H1 (cell line): ENCODE measurements at regions not wholly inside any gene's neighbourhood (a gene's known extent, or its start where the extent isn't known, plus 50 kb on each side); places are given as distances from the start of the nearest gene placed in this dataset.

Experiments
- CTCF ChIA-PET: fragments of 300-600 bp; sonication (Branson Sonifier 250); formaldehyde crosslinking; loops from one replicate; lab custom pipeline; 2021; ENCODE audit not compliant: partially characterized antibody; lab: Charles Lee
- POLR2A ChIA-PET: fragments of 300-600 bp; sonication (Branson Sonifier 250); formaldehyde crosslinking; loops from one replicate; lab custom pipeline; 2021; ENCODE audit warnings: inconsistent platforms; ENCODE audit not compliant: partially characterized antibody; lab: Charles Lee
- DNase-seq, 2 experiments: peaks; one replicate each; pipeline versions ENCODE4 v3.0.0 to v3.0.0-alpha.2; 2010 to 2022; ENCODE audit warnings: low spot score in 2 of 2, low read depth in 1 of 2, mixed read lengths in 1 of 2
- FAIRE-seq: peaks from 2 replicates; lab custom pipeline; 2011; peaks lifted over from hg19 to GRCh38; lab: Jason Lieb, UNC
- H2AFZ ChIP-seq: 2 replicates; pipeline ENCODE4 v1.8.1; 2012; ENCODE audit warnings: low read length, inconsistent platforms
- H2AK5ac ChIP-seq: 2 replicates; pipeline ENCODE4 v1.6.1; 2013; ENCODE audit warnings: low read depth, low read length
- H2BK120ac ChIP-seq: replicated peaks from 2 replicates; pipeline ENCODE3; 2013; ENCODE audit warnings: low read depth, low read length, inconsistent platforms
- H2BK12ac ChIP-seq: 2 replicates; pipeline ENCODE4 v1.6.1; 2013; ENCODE audit warnings: low read depth, low read length
- H2BK15ac ChIP-seq: 2 replicates; pipeline ENCODE4 v1.6.1; 2013; ENCODE audit warnings: low read length
- H2BK20ac ChIP-seq: 2 replicates; pipeline ENCODE4 v1.6.1; 2013; ENCODE audit warnings: low read length
- H2BK5ac ChIP-seq: 2 replicates; pipeline ENCODE4 v1.6.1; 2013; ENCODE audit warnings: low read depth, low read length
- H3K14ac ChIP-seq: 2 replicates; pipeline ENCODE4 v1.6.1; 2013; ENCODE audit warnings: inconsistent platforms; ENCODE audit not compliant: insufficient read length
- H3K18ac ChIP-seq: 2 replicates; pipeline ENCODE4 v1.6.1; 2013; ENCODE audit warnings: low read length; ENCODE audit errors: extremely low read depth
- H3K23ac ChIP-seq: 2 replicates; pipeline ENCODE4 v1.6.1; 2013; ENCODE audit warnings: inconsistent platforms; ENCODE audit not compliant: insufficient read length
- H3K23me2 ChIP-seq: 2 replicates; pipeline ENCODE4 v1.6.1; 2013; ENCODE audit warnings: low read depth, low read length
- H3K27ac ChIP-seq: 2 replicates; pipeline ENCODE4 v1.6.1; 2011; ENCODE audit warnings: low read depth, low read length, inconsistent platforms
- H3K27me3 ChIP-seq, 4 experiments: replicated peaks in 1 of 4; 1 replicate in 1 of 4; 2 replicates in 3 of 4; pipeline versions ENCODE4 v1.6.1 to v1.8.1; 2011 to 2013; ENCODE audit warnings: low read length in 3 of 4, mild to moderate bottlenecking in 3 of 4, inconsistent platforms in 2 of 4, mixed read lengths in 2 of 4, moderate library complexity in 1 of 4; ENCODE audit not compliant: control insufficient read depth in 3 of 4, insufficient read depth in 3 of 4; ENCODE audit errors: extremely low read depth in 1 of 4
- H3K36me3 ChIP-seq, 4 experiments: 2 replicates each; pipeline versions ENCODE4 v1.6.1 to v1.8.1; 2011 to 2013; ENCODE audit warnings: mild to moderate bottlenecking in 4 of 4, low read length in 3 of 4, moderate library complexity in 2 of 4, control low read depth in 1 of 4, inconsistent platforms in 1 of 4; ENCODE audit not compliant: insufficient read depth in 4 of 4, control insufficient read depth in 2 of 4
- H3K4ac ChIP-seq: replicated peaks from 2 replicates; pipeline ENCODE3; 2013; ENCODE audit warnings: low read length, low read depth, mixed read lengths, inconsistent platforms; ENCODE audit not compliant: insufficient read length
- H3K4me1 ChIP-seq, 4 experiments: replicated peaks in 1 of 4; 1 replicate in 1 of 4; 2 replicates in 3 of 4; pipeline versions ENCODE4 v1.6.1 to v1.8.1; 2011 to 2013; ENCODE audit warnings: low read length in 3 of 4, inconsistent platforms in 2 of 4, mixed read lengths in 1 of 4; ENCODE audit not compliant: insufficient read depth in 4 of 4, control insufficient read depth in 3 of 4
- H3K4me2 ChIP-seq, 2 experiments: 2 replicates each; pipeline versions ENCODE4 v1.6.1 to v1.8.1; 2011 to 2013; ENCODE audit warnings: low read depth in 2 of 2, low read length in 2 of 2, control low read depth in 1 of 2, inconsistent platforms in 1 of 2, mild to moderate bottlenecking in 1 of 2; ENCODE audit not compliant: insufficient read depth in 1 of 2
- H3K4me3 ChIP-seq, 4 experiments: fragments of 200-600, 300-600 bp in 1 of 4; sonication (generic), shearing (Covaris generic), sonication (Bioruptor Twin) in 1 of 4; 2 replicates each; pipeline versions ENCODE4 v1.5.1 to v1.8.1; 2011 to 2016; ENCODE audit warnings: low read length in 4 of 4, low read depth in 3 of 4, control low read depth in 2 of 4, inconsistent platforms in 2 of 4, mild to moderate bottlenecking in 2 of 4, mixed read lengths in 1 of 4, moderate library complexity in 1 of 4; ENCODE audit not compliant: insufficient read depth in 2 of 4; ENCODE audit errors: extremely low read depth in 1 of 4
- H3K56ac ChIP-seq: replicated peaks from 2 replicates; pipeline ENCODE3; 2013; ENCODE audit warnings: low read depth, mild to moderate bottlenecking, mixed read lengths, low read length, inconsistent platforms; ENCODE audit not compliant: insufficient read length
- H3K79me1 ChIP-seq: 2 replicates; pipeline ENCODE4 v1.6.1; 2013; ENCODE audit warnings: low read depth, low read length, control low read depth
- H3K79me2 ChIP-seq, 2 experiments: 2 replicates each; pipeline versions ENCODE4 v1.6.1 to v1.8.1; 2012 to 2013; ENCODE audit warnings: low read length in 2 of 2, mild to moderate bottlenecking in 2 of 2, inconsistent platforms in 1 of 2; ENCODE audit not compliant: insufficient read depth in 2 of 2, control insufficient read depth in 1 of 2
- H3K9ac ChIP-seq, 4 experiments: replicated peaks in 1 of 4; 1 replicate in 1 of 4; 2 replicates in 3 of 4; pipeline versions ENCODE4 v1.6.1 to v1.8.1; 2011 to 2013; ENCODE audit warnings: low read depth in 3 of 4, low read length in 3 of 4, control low read depth in 2 of 4, mild to moderate bottlenecking in 2 of 4, moderate library complexity in 2 of 4, inconsistent platforms in 1 of 4; ENCODE audit errors: extremely low read depth in 1 of 4
- H3K9me3 ChIP-seq, 2 experiments: 2 replicates each; pipeline versions ENCODE4 v1.6.1 to v1.8.1; 2012 to 2013; ENCODE audit warnings: mild to moderate bottlenecking in 2 of 2, moderate library complexity in 2 of 2, control low read depth in 1 of 2, inconsistent platforms in 1 of 2, low read depth in 1 of 2, low read length in 1 of 2, mixed read lengths in 1 of 2; ENCODE audit not compliant: insufficient read depth in 2 of 2
- H4K20me1 ChIP-seq, 2 experiments: replicated peaks in 1 of 2; 2 replicates each; pipeline versions ENCODE3 to v1.8.1; 2011 to 2013; ENCODE audit warnings: inconsistent platforms in 2 of 2, low read length in 2 of 2, mild to moderate bottlenecking in 1 of 2; ENCODE audit not compliant: insufficient read depth in 2 of 2, control insufficient read depth in 1 of 2
- H4K5ac ChIP-seq: 2 replicates; pipeline ENCODE4 v1.6.1; 2013; ENCODE audit warnings: low read length, low read depth, mixed read lengths, inconsistent platforms; ENCODE audit not compliant: insufficient read length
- H4K8ac ChIP-seq: 2 replicates; pipeline ENCODE4 v1.8.0; 2013; ENCODE audit warnings: mild to moderate bottlenecking, moderate library complexity, low read length, inconsistent platforms; ENCODE audit not compliant: insufficient read depth; ENCODE audit errors: extremely low read depth
- H4K91ac ChIP-seq: replicated peaks from 2 replicates; pipeline ENCODE3; 2013; ENCODE audit warnings: low read length, mixed read lengths, inconsistent platforms; ENCODE audit not compliant: insufficient read length
- HDAC6 ChIP-seq: IDR thresholded peaks from one replicate; pipeline ENCODE4 v1.7.1; 2012; ENCODE audit warnings: low read depth, mild to moderate bottlenecking, inconsistent platforms, low read length, moderate library complexity
- RBBP5 ChIP-seq: IDR thresholded peaks from 2 replicates; pipeline ENCODE4 v1.7.1; 2012; ENCODE audit warnings: low read depth, mild to moderate bottlenecking, inconsistent platforms, low read length, moderate library complexity, borderline replicate concordance
- RXRA ChIP-seq: IDR thresholded peaks from 2 replicates; pipeline ENCODE4 v1.6.1; 2011; ENCODE audit warnings: low read depth, mild to moderate bottlenecking, low read length, moderate library complexity; ENCODE audit not compliant: insufficient read depth
- TAF7 ChIP-seq: optimal IDR thresholded peaks from 2 replicates; pipeline ENCODE3; 2011; ENCODE audit warnings: low read depth, mild to moderate bottlenecking, inconsistent platforms, low read length, moderate library complexity, borderline replicate concordance
- WGBS, 2 experiments: shearing (Covaris generic) in 1 of 2; methylation state at CpG; one replicate each; pipeline versions ENCODE4 v1.1.6 to v1.1.7; 2013 to 2015; ENCODE audit warnings: low lambda C conversion rate in 2 of 2, mixed read lengths in 2 of 2, inconsistent platforms in 1 of 2, low coverage in 1 of 2, missing lambda C conversion rate in 1 of 2; ENCODE audit not compliant: insufficient replicate concordance in 2 of 2, insufficient coverage in 1 of 2, insufficient read length in 1 of 2; ENCODE audit errors: extremely low coverage in 1 of 2, missing lambda C conversion rate in 1 of 2; 5-methylcytosine and 5-hydroxymethylcytosine counted together

DNA sequence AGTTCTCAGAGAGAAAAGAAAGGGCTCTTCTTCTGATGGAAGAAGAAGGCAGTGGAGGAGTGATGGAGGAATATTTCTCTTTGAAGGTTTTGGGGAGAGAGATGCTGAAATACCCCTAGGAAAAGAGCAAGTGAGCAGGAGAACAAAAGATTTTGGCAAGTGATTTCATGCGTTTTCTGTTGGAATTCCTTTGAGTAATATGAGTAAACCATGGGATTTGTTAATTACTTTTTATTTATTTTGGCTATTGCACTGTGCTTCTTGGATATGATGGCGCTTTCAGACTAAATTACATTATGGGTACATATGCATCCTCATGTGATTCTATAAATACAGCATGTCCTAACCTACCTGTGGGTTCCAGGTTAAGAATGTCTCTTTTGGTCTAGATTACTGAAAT lies 210.1 kb upstream of the PTGFR start:
- no peak overlapping the region for H3K9ac ChIP-seq
- no peak overlapping the region for H2BK120ac ChIP-seq
- H2BK5ac ChIP-seq: no peak overlapping the region
- H3K23ac ChIP-seq: no peak overlapping the region
- H2BK20ac ChIP-seq: no peak overlapping the region
- H3K27me3 ChIP-seq: no peaks in the 10 kb centered on the region
- H2BK12ac ChIP-seq: no peak overlapping the region
- no peak overlapping the region for H4K8ac ChIP-seq
- no peak overlapping the region for H3K18ac ChIP-seq
- FAIRE-seq (no peak), DNase-seq (no peak)
- no peaks in the 10 kb centered on the region for H3K23me2 ChIP-seq
- no peak overlapping the region for H2AFZ ChIP-seq
- H4K91ac ChIP-seq: no peak overlapping the region
- H3K4me3 ChIP-seq: no peak overlapping the region
- POLR2A ChIA-PET: no interaction called here
- H3K79me1 ChIP-seq: no peaks in the 10 kb centered on the region
- CTCF ChIA-PET: interaction anchor here (1.7 kb wide), 1 partner anchor 53 kb away, joined by 4 read pairs; no protein-coding TSS in a partner anchor
- H4K5ac ChIP-seq: no peak overlapping the region
- H3K27ac ChIP-seq: no peak overlapping the region
- H3K4me2 ChIP-seq: no peak overlapping the region
- 35% methylated on average over 2 of the region's 2 CpGs; no CpG with 5 or more reads in 1 of the 2 experiments for WGBS, 2 experiments
- no peak overlapping the region for H3K4ac ChIP-seq
- H4K20me1 ChIP-seq: no peaks in the 10 kb centered on the region
- no peak overlapping the region for H2BK15ac ChIP-seq
- no peak overlapping the region for H2AK5ac ChIP-seq
- no peaks in the 10 kb centered on the region for H3K4me1 ChIP-seq
- no peaks in the 10 kb centered on the region for H3K36me3 ChIP-seq
- no peak for TF ChIP-seq HDAC6
- no peak for TF ChIP-seq RBBP5
- no peak for TF ChIP-seq TAF7
- TF ChIP-seq RXRA: no peak
- no peaks in the 10 kb centered on the region for H3K79me2 ChIP-seq
- H3K9me3 ChIP-seq: no peaks in the 10 kb centered on the region
- H3K56ac ChIP-seq: no peak overlapping the region
- H3K14ac ChIP-seq: no peak overlapping the region
